ENCODE measurements at regions not wholly inside any gene's neighbourhood (a gene's known extent, or its start where the extent isn't known, plus 50 kb on each side); places are given as distances from the start of the nearest gene placed in this dataset.

DNA sequence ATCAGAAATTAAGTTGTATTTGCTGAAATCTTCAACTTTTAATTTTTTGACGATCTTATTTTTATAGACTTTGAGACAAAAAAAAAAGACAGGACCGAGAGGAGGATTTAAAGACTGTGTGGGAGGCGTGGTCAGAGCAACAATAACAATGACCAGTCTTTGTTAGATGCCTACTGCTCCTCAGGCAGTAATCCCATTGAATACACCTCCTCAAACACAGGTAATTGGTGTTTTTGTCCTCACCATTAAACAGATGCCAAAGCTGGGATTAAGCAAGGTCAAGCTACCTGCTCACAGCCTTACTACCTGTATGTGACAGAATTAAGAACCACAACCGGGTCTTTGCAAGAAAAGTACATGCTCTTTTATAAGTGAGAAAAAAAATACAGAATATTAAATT is 233.3 kb upstream of the GRAMD2B start:
- TF ChIP-seq POLR2A (IDR thresholded peaks at IDR 0.05; ENCODE audit: low read depth, low read length) (no peak), JUNB (IDR thresholded peaks at IDR 0.05) (no peak)
- TF ChIP-seq, protein P1, sequence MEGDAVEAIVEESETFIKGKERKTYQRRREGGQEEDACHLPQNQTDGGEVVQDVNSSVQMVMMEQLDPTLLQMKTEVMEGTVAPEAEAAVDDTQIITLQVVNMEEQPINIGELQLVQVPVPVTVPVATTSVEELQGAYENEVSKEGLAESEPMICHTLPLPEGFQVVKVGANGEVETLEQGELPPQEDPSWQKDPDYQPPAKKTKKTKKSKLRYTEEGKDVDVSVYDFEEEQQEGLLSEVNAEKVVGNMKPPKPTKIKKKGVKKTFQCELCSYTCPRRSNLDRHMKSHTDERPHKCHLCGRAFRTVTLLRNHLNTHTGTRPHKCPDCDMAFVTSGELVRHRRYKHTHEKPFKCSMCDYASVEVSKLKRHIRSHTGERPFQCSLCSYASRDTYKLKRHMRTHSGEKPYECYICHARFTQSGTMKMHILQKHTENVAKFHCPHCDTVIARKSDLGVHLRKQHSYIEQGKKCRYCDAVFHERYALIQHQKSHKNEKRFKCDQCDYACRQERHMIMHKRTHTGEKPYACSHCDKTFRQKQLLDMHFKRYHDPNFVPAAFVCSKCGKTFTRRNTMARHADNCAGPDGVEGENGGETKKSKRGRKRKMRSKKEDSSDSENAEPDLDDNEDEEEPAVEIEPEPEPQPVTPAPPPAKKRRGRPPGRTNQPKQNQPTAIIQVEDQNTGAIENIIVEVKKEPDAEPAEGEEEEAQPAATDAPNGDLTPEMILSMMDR (IDR thresholded peaks at IDR 0.05 in 2 of 3, conservative IDR thresholded peaks at IDR 0.05 in 1 of 3; ENCODE audit: control insufficient read depth in 2 of 3, extremely low read depth in 1 of 3, insufficient read depth in 1 of 3, low read depth in 3 of 3, low read length in 3 of 3) = no peak

All from GM12878 (cell line).